ENCODE measurements at regions not wholly inside any gene's neighbourhood (a gene's known extent, or its start where the extent isn't known, plus 50 kb on each side); places are given as distances from the start of the nearest gene placed in this dataset.

DNA sequence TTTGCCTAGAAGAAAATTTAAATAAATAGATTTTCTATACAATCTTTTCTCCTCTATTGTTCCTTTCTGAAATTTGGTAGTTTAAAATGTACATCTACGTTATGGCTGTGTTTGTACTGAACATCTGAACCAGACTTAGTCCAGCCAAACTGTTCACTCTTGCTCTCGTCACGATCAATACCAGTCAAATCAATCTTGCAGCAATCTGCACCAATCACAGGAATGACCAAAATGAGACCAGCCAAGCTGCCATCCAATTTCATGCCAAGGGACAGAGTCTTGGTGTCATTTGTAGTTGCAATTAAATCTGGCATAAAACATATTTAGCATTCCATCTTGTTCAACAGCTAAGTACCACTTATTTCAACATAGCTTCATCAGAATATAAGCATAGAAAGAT lies 156.6 kb downstream of the IRS2 start:
- intact Hi-C loops (cut with DNase I), result no loop called here
- Histone ChIP-seq H3K4me3 (no peak overlapping the region), H3K36me3 (no peaks in the 10 kb centered on the region), H3K4me1 (no peaks in the 10 kb centered on the region), H3K9me3 (no peaks in the 10 kb centered on the region), H3K27ac (no peak overlapping the region), H3K27me3 (no peaks in the 10 kb centered on the region)
- TF ChIP-seq, protein P1, sequence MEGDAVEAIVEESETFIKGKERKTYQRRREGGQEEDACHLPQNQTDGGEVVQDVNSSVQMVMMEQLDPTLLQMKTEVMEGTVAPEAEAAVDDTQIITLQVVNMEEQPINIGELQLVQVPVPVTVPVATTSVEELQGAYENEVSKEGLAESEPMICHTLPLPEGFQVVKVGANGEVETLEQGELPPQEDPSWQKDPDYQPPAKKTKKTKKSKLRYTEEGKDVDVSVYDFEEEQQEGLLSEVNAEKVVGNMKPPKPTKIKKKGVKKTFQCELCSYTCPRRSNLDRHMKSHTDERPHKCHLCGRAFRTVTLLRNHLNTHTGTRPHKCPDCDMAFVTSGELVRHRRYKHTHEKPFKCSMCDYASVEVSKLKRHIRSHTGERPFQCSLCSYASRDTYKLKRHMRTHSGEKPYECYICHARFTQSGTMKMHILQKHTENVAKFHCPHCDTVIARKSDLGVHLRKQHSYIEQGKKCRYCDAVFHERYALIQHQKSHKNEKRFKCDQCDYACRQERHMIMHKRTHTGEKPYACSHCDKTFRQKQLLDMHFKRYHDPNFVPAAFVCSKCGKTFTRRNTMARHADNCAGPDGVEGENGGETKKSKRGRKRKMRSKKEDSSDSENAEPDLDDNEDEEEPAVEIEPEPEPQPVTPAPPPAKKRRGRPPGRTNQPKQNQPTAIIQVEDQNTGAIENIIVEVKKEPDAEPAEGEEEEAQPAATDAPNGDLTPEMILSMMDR (IDR thresholded peaks at IDR 0.05), result no peak
- DNase-seq, result no peak
- ATAC-seq, result no peak

DNA sequence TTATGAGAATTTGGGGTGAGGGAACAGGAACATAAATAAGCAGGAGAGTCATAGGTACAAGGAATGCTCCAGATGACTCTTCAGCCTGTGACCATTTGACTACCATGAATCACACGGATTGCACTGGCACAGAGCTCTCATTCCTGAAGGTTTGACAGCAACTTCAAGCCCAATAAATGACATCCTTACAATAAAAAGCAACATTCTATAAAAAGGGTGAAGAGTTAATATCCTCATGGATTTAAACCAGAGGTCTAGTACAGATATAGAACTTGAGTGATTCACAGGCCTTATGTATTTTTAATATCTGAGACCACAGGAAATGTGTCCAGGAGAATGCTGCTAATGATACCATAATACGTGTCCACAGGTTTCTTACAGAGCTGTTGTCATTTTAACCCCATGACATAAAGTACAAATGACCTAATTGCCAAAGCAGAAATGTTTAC lies 158.1 kb downstream of the IRS2 start:
- Histone ChIP-seq H3K9me3 (no peaks in the 10 kb centered on the region), H3K27me3 (no peaks in the 10 kb centered on the region), H3K27ac (no peak overlapping the region), H3K4me1 (no peaks in the 10 kb centered on the region), H3K4me3 (no peak overlapping the region), H3K36me3 (no peaks in the 10 kb centered on the region)
- TF ChIP-seq, protein P1 (IDR thresholded peaks at IDR 0.05), result no peak
- DNase-seq, result no peak
- intact Hi-C loops (cut with DNase I), result no loop called here
- ATAC-seq, result peak; percentile 33

DNA sequence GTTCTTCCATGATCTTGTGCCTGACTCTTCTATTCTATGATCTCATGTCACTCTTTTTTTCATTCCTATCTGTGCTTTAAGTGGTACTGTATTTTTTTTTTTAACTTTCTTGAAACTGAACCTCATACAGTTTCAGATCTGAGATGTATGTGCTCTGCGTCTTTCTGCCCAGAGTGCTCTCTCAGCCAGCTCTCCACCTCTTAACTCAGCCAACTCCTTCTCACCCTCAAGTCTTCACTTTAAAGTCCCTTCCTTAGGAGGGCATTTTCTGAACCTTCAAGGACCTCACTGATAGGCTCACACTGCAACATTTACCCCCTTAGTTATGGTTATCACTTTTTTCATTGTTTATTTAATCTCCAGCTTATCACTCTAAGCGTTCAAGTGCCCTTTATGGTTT lies 158.7 kb downstream of the IRS2 start:
- Histone ChIP-seq H3K27me3 (no peaks in the 10 kb centered on the region), H3K9me3 (no peaks in the 10 kb centered on the region), H3K36me3 (no peaks in the 10 kb centered on the region), H3K4me1 (no peaks in the 10 kb centered on the region), H3K27ac (no peak overlapping the region), H3K4me3 (no peak overlapping the region)
- DNase-seq (no peak), ATAC-seq (no peak)
- TF ChIP-seq, protein P1 (IDR thresholded peaks at IDR 0.05), result no peak
- intact Hi-C loops (cut with DNase I), result no loop called here

DNA sequence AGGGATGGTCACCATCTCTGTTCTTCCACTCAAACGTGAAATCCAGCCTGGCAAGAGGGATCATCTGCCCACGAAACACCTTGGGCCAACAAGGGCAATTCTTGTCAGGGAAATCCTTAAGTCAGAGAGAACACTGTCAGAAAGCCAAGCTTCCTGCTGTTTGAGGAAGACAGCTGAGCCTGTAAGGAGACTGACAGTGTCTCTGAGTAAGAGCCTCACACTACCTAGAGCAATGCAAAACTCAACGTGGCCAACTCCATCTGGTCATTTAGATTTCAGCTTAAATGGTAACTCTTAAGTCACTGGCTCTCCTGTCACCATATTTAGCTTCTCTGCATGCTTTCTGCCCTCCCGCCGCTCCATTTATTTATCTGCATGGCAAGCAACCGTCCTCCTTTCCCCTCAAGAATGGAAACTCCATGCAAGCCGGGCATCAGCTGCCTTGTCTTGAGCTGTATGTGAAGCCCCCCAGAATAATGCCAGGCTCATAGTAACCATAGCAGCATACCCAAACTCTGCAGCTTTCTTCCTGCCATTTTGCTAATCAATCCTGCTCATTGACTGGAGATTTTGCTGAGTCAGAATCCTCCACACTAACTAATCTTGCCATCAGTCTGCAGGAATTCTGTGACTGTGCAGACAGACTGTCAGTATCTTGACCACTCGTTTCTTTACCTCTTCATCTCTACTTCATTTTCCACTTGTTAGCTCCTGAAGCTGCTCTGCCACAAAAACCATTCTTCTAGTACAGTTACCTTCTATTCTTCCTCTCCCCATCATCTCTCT lies 159.8 kb downstream of the IRS2 start:
- TF ChIP-seq, protein P1 (IDR thresholded peaks at IDR 0.05), result no peak
- Histone ChIP-seq H3K9me3 (no peaks in the 10 kb centered on the region), H3K27ac (no peak overlapping the region), H3K27me3 (no peaks in the 10 kb centered on the region), H3K36me3 (no peaks in the 10 kb centered on the region), H3K4me3 (no peak overlapping the region), H3K4me1 (no peaks in the 10 kb centered on the region)
- intact Hi-C loops (cut with DNase I), result no loop called here
- ATAC-seq, result no peak
- DNase-seq, result no peak

DNA sequence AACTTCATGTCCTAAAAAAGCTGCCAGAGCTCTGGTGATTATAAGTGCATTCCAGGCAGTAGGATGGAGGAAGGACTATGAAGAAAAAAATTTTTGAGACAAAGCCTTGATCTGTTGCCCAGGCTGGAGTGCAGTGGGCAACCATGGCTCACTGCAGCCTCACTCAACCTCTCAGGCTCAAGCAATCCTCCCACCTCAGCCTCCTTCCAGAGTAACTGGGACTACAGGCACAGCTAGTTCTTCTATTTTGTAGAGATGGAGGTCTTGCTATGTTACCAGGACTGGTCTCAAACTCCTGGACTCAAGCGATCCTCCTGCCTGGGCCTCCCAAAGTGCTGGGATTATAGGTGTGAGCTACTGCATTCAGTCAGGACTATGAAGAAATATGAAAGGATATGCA lies 161.2 kb downstream of the IRS2 start:
- no peak for DNase-seq
- TF ChIP-seq, protein P1 (IDR thresholded peaks at IDR 0.05), result no peak
- ATAC-seq, result no peak
- Histone ChIP-seq H3K36me3 (no peaks in the 10 kb centered on the region), H3K9me3 (no peaks in the 10 kb centered on the region), H3K4me3 (no peak overlapping the region), H3K27ac (no peak overlapping the region), H3K4me1 (no peaks in the 10 kb centered on the region), H3K27me3 (no peaks in the 10 kb centered on the region)
- intact Hi-C loops (cut with DNase I), result no loop called here

All from upper lobe of right lung (tissue), 1 donor.